ENCODE measurements at regions not wholly inside any gene's neighbourhood (a gene's known extent, or its start where the extent isn't known, plus 50 kb on each side); places are given as distances from the start of the nearest gene placed in this dataset.

- Histone ChIP-seq H3K4me3 (ENCODE audit: low read depth in 1 of 2, low read length in 2 of 2) (no peak overlapping the region), H3K79me2 (ENCODE audit: insufficient read depth, low read length) (no peaks in the 10 kb centered on the region), H3K9ac (ENCODE audit: low read depth, low read length) (no peak overlapping the region), H3K4me2 (ENCODE audit: insufficient read depth, low read length) (no peak overlapping the region), H3K27me3 (ENCODE audit: insufficient read depth, low read length, poor library complexity) (peaks cover 3% of the 10 kb centered on the region), H3K9me3 (ENCODE audit: insufficient read depth, low read length, severe bottlenecking) (no peaks in the 10 kb centered on the region), H3K4me1 (ENCODE audit: insufficient read depth, low read length) (no peaks in the 10 kb centered on the region), H3K36me3 (ENCODE audit: insufficient read depth, low read length) (no peaks in the 10 kb centered on the region), H3K27ac (ENCODE audit: low read length) (no peak overlapping the region), H4K20me1 (ENCODE audit: insufficient read depth, low read length) (no peaks in the 10 kb centered on the region), H2AFZ (ENCODE audit: low read depth, low read length) (no peak overlapping the region)
- no peak for ATAC-seq (ENCODE audit: insufficient read depth, low read depth)
- no peak for DNase-seq
- TF ChIP-seq EZH2 (IDR thresholded peaks at IDR 0.05; ENCODE audit: borderline replicate concordance, low read depth, low read length, severe bottlenecking): no peak
- TF ChIP-seq CTCF (IDR thresholded peaks at IDR 0.05; ENCODE audit: borderline replicate concordance, extremely low read depth, low read length, poor library complexity, severe bottlenecking): no peak
These were observed 274.4 kb downstream of the CDCA7 start for GRCh38 chr2:173629076-173629475.

GRCh38 chr2:173630425-173631126 is 275.9 kb downstream of the CDCA7 start:
- H3K4me2 ChIP-seq (ENCODE audit: insufficient read depth, low read length): no peak overlapping the region
- H4K20me1 ChIP-seq (ENCODE audit: insufficient read depth, low read length): no peaks in the 10 kb centered on the region
- DNase-seq (no peak), ATAC-seq (ENCODE audit: insufficient read depth, low read depth) (no peak)
- H3K9ac ChIP-seq (ENCODE audit: low read depth, low read length): no peak overlapping the region
- H3K9me3 ChIP-seq (ENCODE audit: insufficient read depth, low read length, severe bottlenecking): no peaks in the 10 kb centered on the region
- no peaks in the 10 kb centered on the region for H3K36me3 ChIP-seq (ENCODE audit: insufficient read depth, low read length)
- TF ChIP-seq EZH2 (IDR thresholded peaks at IDR 0.05; ENCODE audit: borderline replicate concordance, low read depth, low read length, severe bottlenecking) (no peak), CTCF (IDR thresholded peaks at IDR 0.05; ENCODE audit: borderline replicate concordance, extremely low read depth, low read length, poor library complexity, severe bottlenecking) (no peak)
- H2AFZ ChIP-seq (ENCODE audit: low read depth, low read length): no peak overlapping the region
- no peaks in the 10 kb centered on the region for H3K79me2 ChIP-seq (ENCODE audit: insufficient read depth, low read length)
- H3K27me3 ChIP-seq (ENCODE audit: insufficient read depth, low read length, poor library complexity): peaks cover 3% of the 10 kb centered on the region
- H3K27ac ChIP-seq (ENCODE audit: low read length): no peak overlapping the region
- no peak overlapping the region for H3K4me3 ChIP-seq (ENCODE audit: low read depth in 1 of 2, low read length in 2 of 2)
- no peaks in the 10 kb centered on the region for H3K4me1 ChIP-seq (ENCODE audit: insufficient read depth, low read length)

- no peaks in the 10 kb centered on the region for H3K4me1 ChIP-seq (ENCODE audit: insufficient read depth, low read length)
- H3K36me3 ChIP-seq (ENCODE audit: insufficient read depth, low read length): no peaks in the 10 kb centered on the region
- H3K9ac ChIP-seq (ENCODE audit: low read depth, low read length): no peak overlapping the region
- H3K27ac ChIP-seq (ENCODE audit: low read length): no peak overlapping the region
- TF ChIP-seq CTCF (IDR thresholded peaks at IDR 0.05; ENCODE audit: borderline replicate concordance, extremely low read depth, low read length, poor library complexity, severe bottlenecking) (no peak), EZH2 (IDR thresholded peaks at IDR 0.05; ENCODE audit: borderline replicate concordance, low read depth, low read length, severe bottlenecking) (no peak)
- H3K27me3 ChIP-seq (ENCODE audit: insufficient read depth, low read length, poor library complexity): peaks cover 3% of the 10 kb centered on the region
- ATAC-seq (ENCODE audit: insufficient read depth, low read depth): no peak
- no peak overlapping the region for H3K4me3 ChIP-seq (ENCODE audit: low read depth in 1 of 2, low read length in 2 of 2)
- H3K9me3 ChIP-seq (ENCODE audit: insufficient read depth, low read length, severe bottlenecking): no peaks in the 10 kb centered on the region
- no peak for DNase-seq
- H3K79me2 ChIP-seq (ENCODE audit: insufficient read depth, low read length): no peaks in the 10 kb centered on the region
- H4K20me1 ChIP-seq (ENCODE audit: insufficient read depth, low read length): no peaks in the 10 kb centered on the region
- H3K4me2 ChIP-seq (ENCODE audit: insufficient read depth, low read length): no peak overlapping the region
- H2AFZ ChIP-seq (ENCODE audit: low read depth, low read length): no peak overlapping the region
These were observed 276.4 kb downstream of the CDCA7 start for GRCh38 chr2:173631127-173631460.

Measured in DND-41 (cell line).